Liver (tissue), 3 donors: ENCODE measurements at regions not wholly inside any gene's neighbourhood (a gene's known extent, or its start where the extent isn't known, plus 50 kb on each side); places are given as distances from the start of the nearest gene placed in this dataset.

Source experiments
- FOXA1 ChIP-seq: IDR thresholded peaks from 2 replicates; pipeline ENCODE4 v1.6.1; 2016; ENCODE audit warnings: antibody characterized with exemption
- MAX ChIP-seq: IDR thresholded peaks from 2 replicates; pipeline ENCODE4 v1.6.1; 2016; ENCODE audit warnings: antibody characterized with exemption
- REST ChIP-seq: IDR thresholded peaks from 2 replicates; pipeline ENCODE4 v1.6.1; 2016; ENCODE audit warnings: antibody characterized with exemption, mild to moderate bottlenecking
- TF ChIP-seq, protein P1 (sequence below): fragments of 150-350 bp; IDR thresholded peaks from 2 replicates; pipeline ENCODE4 v1.5.1; 2017; ENCODE audit warnings: improper control_type of control experiment, low read depth, low read length; ENCODE audit not compliant: missing input control
- TF ChIP-seq, protein P2 (sequence below): IDR thresholded peaks from 2 replicates; pipeline ENCODE4 v1.6.1; 2016; ENCODE audit warnings: antibody characterized with exemption
- TF ChIP-seq, protein P3 (sequence below): IDR thresholded peaks from 2 replicates; pipeline ENCODE4 v1.6.1; 2016; ENCODE audit warnings: antibody characterized with exemption
- donor health status: healthy.
- donor health status: healthy.

DNA sequence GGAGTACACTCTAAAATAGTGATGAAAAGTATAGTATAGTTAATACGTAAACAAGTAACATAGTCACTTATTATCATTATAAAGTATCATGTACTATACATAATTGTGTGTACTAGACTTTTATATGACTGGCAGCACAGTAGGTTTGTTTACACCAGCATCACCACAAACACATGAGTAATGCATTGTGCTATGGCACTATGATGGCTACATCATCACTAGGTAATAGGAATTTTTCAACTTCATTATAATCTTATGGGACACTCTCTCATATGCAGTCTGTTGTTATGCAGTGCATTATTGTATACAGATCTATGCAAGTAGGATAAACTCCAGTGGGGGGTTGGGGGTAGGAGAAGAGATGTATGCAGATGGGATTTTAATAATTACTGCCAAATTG is 52.7 kb upstream of the ELL2 start:
- TF ChIP-seq, protein P1, sequence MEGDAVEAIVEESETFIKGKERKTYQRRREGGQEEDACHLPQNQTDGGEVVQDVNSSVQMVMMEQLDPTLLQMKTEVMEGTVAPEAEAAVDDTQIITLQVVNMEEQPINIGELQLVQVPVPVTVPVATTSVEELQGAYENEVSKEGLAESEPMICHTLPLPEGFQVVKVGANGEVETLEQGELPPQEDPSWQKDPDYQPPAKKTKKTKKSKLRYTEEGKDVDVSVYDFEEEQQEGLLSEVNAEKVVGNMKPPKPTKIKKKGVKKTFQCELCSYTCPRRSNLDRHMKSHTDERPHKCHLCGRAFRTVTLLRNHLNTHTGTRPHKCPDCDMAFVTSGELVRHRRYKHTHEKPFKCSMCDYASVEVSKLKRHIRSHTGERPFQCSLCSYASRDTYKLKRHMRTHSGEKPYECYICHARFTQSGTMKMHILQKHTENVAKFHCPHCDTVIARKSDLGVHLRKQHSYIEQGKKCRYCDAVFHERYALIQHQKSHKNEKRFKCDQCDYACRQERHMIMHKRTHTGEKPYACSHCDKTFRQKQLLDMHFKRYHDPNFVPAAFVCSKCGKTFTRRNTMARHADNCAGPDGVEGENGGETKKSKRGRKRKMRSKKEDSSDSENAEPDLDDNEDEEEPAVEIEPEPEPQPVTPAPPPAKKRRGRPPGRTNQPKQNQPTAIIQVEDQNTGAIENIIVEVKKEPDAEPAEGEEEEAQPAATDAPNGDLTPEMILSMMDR = no peak
- TF ChIP-seq, protein P2, sequence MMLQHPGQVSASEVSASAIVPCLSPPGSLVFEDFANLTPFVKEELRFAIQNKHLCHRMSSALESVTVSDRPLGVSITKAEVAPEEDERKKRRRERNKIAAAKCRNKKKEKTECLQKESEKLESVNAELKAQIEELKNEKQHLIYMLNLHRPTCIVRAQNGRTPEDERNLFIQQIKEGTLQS = no peak
- no peak for TF ChIP-seq FOXA1
- TF ChIP-seq REST = no peak
- TF ChIP-seq, protein P3, sequence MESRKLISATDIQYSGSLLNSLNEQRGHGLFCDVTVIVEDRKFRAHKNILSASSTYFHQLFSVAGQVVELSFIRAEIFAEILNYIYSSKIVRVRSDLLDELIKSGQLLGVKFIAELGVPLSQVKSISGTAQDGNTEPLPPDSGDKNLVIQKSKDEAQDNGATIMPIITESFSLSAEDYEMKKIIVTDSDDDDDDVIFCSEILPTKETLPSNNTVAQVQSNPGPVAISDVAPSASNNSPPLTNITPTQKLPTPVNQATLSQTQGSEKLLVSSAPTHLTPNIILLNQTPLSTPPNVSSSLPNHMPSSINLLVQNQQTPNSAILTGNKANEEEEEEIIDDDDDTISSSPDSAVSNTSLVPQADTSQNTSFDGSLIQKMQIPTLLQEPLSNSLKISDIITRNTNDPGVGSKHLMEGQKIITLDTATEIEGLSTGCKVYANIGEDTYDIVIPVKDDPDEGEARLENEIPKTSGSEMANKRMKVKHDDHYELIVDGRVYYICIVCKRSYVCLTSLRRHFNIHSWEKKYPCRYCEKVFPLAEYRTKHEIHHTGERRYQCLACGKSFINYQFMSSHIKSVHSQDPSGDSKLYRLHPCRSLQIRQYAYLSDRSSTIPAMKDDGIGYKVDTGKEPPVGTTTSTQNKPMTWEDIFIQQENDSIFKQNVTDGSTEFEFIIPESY = no peak
- no peak for TF ChIP-seq MAX
